T-cell (primary cell): ENCODE measurements at regions not wholly inside any gene's neighbourhood (a gene's known extent, or its start where the extent isn't known, plus 50 kb on each side); places are given as distances from the start of the nearest gene placed in this dataset.

Experiments used
- ATAC-seq, 4 experiments: fragments of 200-7000 bp in 3 of 4; fragments of 150-1000 bp in 1 of 4; cut with Tn5 transposase; replicated peaks in 1 of 4; 1 replicate in 3 of 4; 2 replicates in 1 of 4; pipeline ENCODE4 v1.10.0; 2021; ENCODE audit warnings: moderate library complexity in 3 of 4, mild to moderate bottlenecking in 2 of 4, moderate number of reproducible peaks in 1 of 4
- CTCF ChIA-PET, 2 donors: fragments of 300-600 bp; sonication (Branson Sonifier 250); formaldehyde crosslinking; loops; one replicate each; lab custom pipeline; 2022; ENCODE audit warnings: antibody characterized with exemption in 2 of 2; lab: Charles Lee
- POLR2A ChIA-PET, 2 donors: fragments of 300-600 bp; sonication (Branson Sonifier 250); formaldehyde crosslinking; loops; one replicate each; lab custom pipeline; 2022; ENCODE audit warnings: antibody characterized with exemption in 2 of 2; lab: Charles Lee
- DNase-seq, 35 experiments: peaks; one replicate each; pipeline versions ENCODE4 v3.0.0 to v3.0.0-alpha.2; 2013 to 2023
- H3K27ac ChIP-seq: one replicate; pipeline ENCODE4 v1.5.1; 2013; ENCODE audit warnings: low read length
- H3K27me3 ChIP-seq, 2 experiments: replicated peaks in 1 of 2; 1 replicate in 1 of 2; 2 replicates in 1 of 2; pipeline versions ENCODE4 v1.6.1 to v1.7.0; 2013; ENCODE audit warnings: low read length in 1 of 2, mixed read lengths in 1 of 2; ENCODE audit not compliant: control insufficient read depth in 2 of 2, insufficient read depth in 2 of 2; ENCODE audit errors: extremely low read depth in 1 of 2
- H3K36me3 ChIP-seq, 2 donors: 1 replicate in 1 of 2; 2 replicates in 1 of 2; pipeline versions ENCODE4 v1.6.1 to v1.7.0; 2013; ENCODE audit warnings: low read length in 1 of 2; ENCODE audit not compliant: control insufficient read depth in 2 of 2, insufficient read depth in 1 of 2; ENCODE audit errors: extremely low read depth in 1 of 2
- H3K4me1 ChIP-seq, 2 experiments: 1 replicate in 1 of 2; 2 replicates in 1 of 2; pipeline versions ENCODE4 v1.6.1 to v1.7.0; 2013; ENCODE audit warnings: low read length in 2 of 2, mixed read lengths in 1 of 2; ENCODE audit not compliant: insufficient read depth in 2 of 2, control insufficient read depth in 1 of 2; ENCODE audit errors: extremely low read depth in 1 of 2
- H3K4me3 ChIP-seq, 2 donors: 1 replicate in 1 of 2; 2 replicates in 1 of 2; pipeline versions ENCODE4 v1.5.1 to v1.7.0; 2013; ENCODE audit warnings: mild to moderate bottlenecking in 2 of 2, low read length in 1 of 2, moderate library complexity in 1 of 2; ENCODE audit not compliant: control insufficient read depth in 1 of 2; ENCODE audit errors: extremely low read depth in 1 of 2
- H3K9me3 ChIP-seq: 2 replicates; pipeline ENCODE4 v1.7.0; 2013
- H3K27ac Mint-ChIP-seq, 2 donors: one replicate each; pipeline ENCODE4 v1.8.0; 2020 to 2021; ENCODE audit warnings: mild to moderate bottlenecking in 2 of 2, mixed read lengths in 2 of 2
- H3K27me3 Mint-ChIP-seq, 2 donors: one replicate each; pipeline ENCODE4 v1.8.0; 2021 to 2022; ENCODE audit warnings: mixed read lengths in 2 of 2
- H3K36me3 Mint-ChIP-seq: one replicate; pipeline ENCODE4 v1.8.0; 2021; ENCODE audit warnings: mixed read lengths
- H3K4me1 Mint-ChIP-seq, 3 donors: one replicate each; pipeline ENCODE4 v1.8.0; 2020 to 2022; ENCODE audit warnings: mixed read lengths in 3 of 3, mild to moderate bottlenecking in 1 of 3
- H3K4me3 Mint-ChIP-seq, 3 donors: one replicate each; pipeline ENCODE4 v1.8.0; 2020 to 2022; ENCODE audit warnings: mild to moderate bottlenecking in 3 of 3, mixed read lengths in 3 of 3, moderate library complexity in 3 of 3
- H3K9me3 Mint-ChIP-seq, 3 donors: one replicate each; pipeline ENCODE4 v1.8.0; 2020 to 2022; ENCODE audit warnings: mixed read lengths in 3 of 3
- WGBS: methylation state at CpG from one replicate; pipeline ENCODE4 v1.1.5; 2013; ENCODE audit warnings: missing lambda C conversion rate; ENCODE audit not compliant: insufficient coverage; 5-methylcytosine and 5-hydroxymethylcytosine counted together

GRCh38 chr1:229135773-229136172, 135.1 kb upstream of the RAB4A start:
- H3K4me3 ChIP-seq = no peak overlapping the region
- H3K9me3 ChIP-seq = no peaks in the 10 kb centered on the region
- POLR2A ChIA-PET = no interaction called here
- ATAC-seq (no peak), DNase-seq (no peak)
- no peaks in the 10 kb centered on the region for H3K27me3 ChIP-seq
- peak overlapping the region in 1 of 2 donors; percentile 34 for H3K27ac Mint-ChIP-seq
- no peak overlapping the region for H3K4me3 Mint-ChIP-seq
- H3K4me1 ChIP-seq = peaks cover 27 to 49% of the 10 kb centered on the region in 2 experiments
- no peaks in the 10 kb centered on the region for H3K27me3 Mint-ChIP-seq
- peaks cover 6% of the 10 kb centered on the region for H3K36me3 Mint-ChIP-seq
- H3K4me1 Mint-ChIP-seq = peaks cover 57 to 62% (median 58%) of the 10 kb centered on the region in 3 donors
- H3K27ac ChIP-seq = no peak overlapping the region
- no peaks in the 10 kb centered on the region for H3K36me3 ChIP-seq
- WGBS = no CpG with 5 or more reads among the region's 2 CpGs
- CTCF ChIA-PET = no interaction called here
- peaks cover 7 to 12% (median 9%) of the 10 kb centered on the region in 3 donors for H3K9me3 Mint-ChIP-seq

- H3K27ac ChIP-seq = no peak overlapping the region
- Mint-ChIP-seq H3K9me3 (peaks cover 7 to 12% (median 9%) of the 10 kb centered on the region in 3 donors), H3K4me3 (peak overlapping the region in 1 of 3 donors; percentile 5), H3K27ac (peak overlapping the region; percentile 37 to 75), H3K27me3 (no peaks in the 10 kb centered on the region), H3K4me1 (peaks cover 47 to 52% (median 48%) of the 10 kb centered on the region in 3 donors), H3K36me3 (peaks cover 6% of the 10 kb centered on the region)
- no peaks in the 10 kb centered on the region for H3K9me3 ChIP-seq
- peak in 2 of 35 experiments; percentile 26 to 27 for DNase-seq
- H3K4me3 ChIP-seq = no peak overlapping the region
- peak; percentile 48 to 68 (median 66) for ATAC-seq
- H3K27me3 ChIP-seq = no peaks in the 10 kb centered on the region
- no peaks in the 10 kb centered on the region for H3K36me3 ChIP-seq
- ChIA-PET POLR2A (no interaction called here), CTCF (no interaction called here)
- WGBS = 29% methylated on average over 3 of the region's 3 CpGs
- H3K4me1 ChIP-seq = peaks cover 20 to 39% of the 10 kb centered on the region in 2 experiments
These were observed 134.1 kb upstream of the RAB4A start for GRCh38 chr1:229136822-229137221.

- Mint-ChIP-seq H3K4me1 (peaks cover 42 to 47% (median 43%) of the 10 kb centered on the region in 3 donors), H3K27me3 (no peaks in the 10 kb centered on the region), H3K9me3 (peaks cover 7 to 12% (median 9%) of the 10 kb centered on the region in 3 donors), H3K27ac (peak overlapping the region in 1 of 2 donors; percentile 75), H3K4me3 (peak overlapping the region in 1 of 3 donors; percentile 5), H3K36me3 (peaks cover 6% of the 10 kb centered on the region)
- H3K4me1 ChIP-seq = peaks cover 19 to 34% of the 10 kb centered on the region in 2 experiments
- H3K4me3 ChIP-seq = no peak overlapping the region
- ChIA-PET POLR2A (no interaction called here), CTCF (no interaction called here)
- DNase-seq = no peak
- no peaks in the 10 kb centered on the region for H3K36me3 ChIP-seq
- H3K27me3 ChIP-seq = no peaks in the 10 kb centered on the region
- H3K9me3 ChIP-seq = no peaks in the 10 kb centered on the region
- no peak overlapping the region for H3K27ac ChIP-seq
- no peak for ATAC-seq
These were observed 133.6 kb upstream of the RAB4A start for GRCh38 chr1:229137271-229137670.

GRCh38 chr1:229138058-229138457, 132.9 kb upstream of the RAB4A start:
- H3K27me3 ChIP-seq = no peaks in the 10 kb centered on the region
- Mint-ChIP-seq H3K36me3 (peaks cover 6% of the 10 kb centered on the region), H3K4me3 (peak overlapping the region in 2 of 3 donors; percentile 13 to 71), H3K27me3 (no peaks in the 10 kb centered on the region), H3K27ac (peak overlapping the region in 1 of 2 donors; percentile 75), H3K9me3 (peaks cover 7 to 12% (median 9%) of the 10 kb centered on the region in 3 donors), H3K4me1 (peaks cover 41 to 47% (median 42%) of the 10 kb centered on the region in 3 donors)
- DNase-seq (no peak), ATAC-seq (no peak)
- WGBS = 100% methylated on average over 1 of the region's 3 CpGs
- H3K4me1 ChIP-seq = peaks cover 19 to 32% of the 10 kb centered on the region in 2 experiments
- POLR2A ChIA-PET = no interaction called here
- H3K36me3 ChIP-seq = no peaks in the 10 kb centered on the region
- no peaks in the 10 kb centered on the region for H3K9me3 ChIP-seq
- H3K27ac ChIP-seq = no peak overlapping the region
- CTCF ChIA-PET = no interaction called here
- no peak overlapping the region for H3K4me3 ChIP-seq

GRCh38 chr1:229139331-229140118, 131.4 kb upstream of the RAB4A start:
- Mint-ChIP-seq H3K27ac (peak overlapping the region; percentile 65 to 75), H3K4me3 (peak overlapping the region; percentile 57 to 71 (median 69)), H3K27me3 (no peaks in the 10 kb centered on the region), H3K36me3 (no peaks in the 10 kb centered on the region), H3K4me1 (peaks cover 40 to 47% (median 42%) of the 10 kb centered on the region in 3 donors), H3K9me3 (peaks cover 0 to 6% (median 5%) of the 10 kb centered on the region in 3 donors)
- DNase-seq (peak in 2 of 35 experiments; percentile 11 to 27), ATAC-seq (peak; percentile 36 to 59 (median 49))
- Histone ChIP-seq H3K9me3 (no peaks in the 10 kb centered on the region), H3K4me1 (peaks cover 19 to 32% of the 10 kb centered on the region in 2 experiments), H3K27me3 (no peaks in the 10 kb centered on the region), H3K36me3 (no peaks in the 10 kb centered on the region), H3K4me3 (peak overlapping the region in 1 of 2 donors; percentile 0), H3K27ac (no peak overlapping the region)
- ChIA-PET CTCF (interaction anchor here (0.6 to 0.8 kb wide), 2 partner anchors 12 to 116 kb away, joined by 3 read pairs; no protein-coding TSS in a partner anchor), POLR2A (no interaction called here)
- WGBS = 61% methylated on average over 3 of the region's 12 CpGs

- Histone ChIP-seq H3K4me1 (peaks cover 19 to 32% of the 10 kb centered on the region in 2 experiments), H3K9me3 (no peaks in the 10 kb centered on the region), H3K4me3 (no peak overlapping the region), H3K27me3 (no peaks in the 10 kb centered on the region), H3K36me3 (no peaks in the 10 kb centered on the region), H3K27ac (no peak overlapping the region)
- CTCF ChIA-PET = no interaction called here
- no CpG with 5 or more reads among the region's 1 CpG for WGBS
- DNase-seq (no peak), ATAC-seq (no peak)
- H3K36me3 Mint-ChIP-seq = no peaks in the 10 kb centered on the region
- peaks cover 0 to 5% (median 4%) of the 10 kb centered on the region in 3 donors for H3K9me3 Mint-ChIP-seq
- POLR2A ChIA-PET = no interaction called here
- peaks cover 40 to 47% (median 42%) of the 10 kb centered on the region in 3 donors for H3K4me1 Mint-ChIP-seq
- H3K4me3 Mint-ChIP-seq = peak overlapping the region in 1 of 3 donors; percentile 71
- peak overlapping the region; percentile 17 to 75 for H3K27ac Mint-ChIP-seq
- H3K27me3 Mint-ChIP-seq = no peaks in the 10 kb centered on the region
These were observed 130.9 kb upstream of the RAB4A start for GRCh38 chr1:229140119-229140396.
